H9 (cell line): ENCODE measurements at regions not wholly inside any gene's neighbourhood (a gene's known extent, or its start where the extent isn't known, plus 50 kb on each side); places are given as distances from the start of the nearest gene placed in this dataset.

Experiments used
- DNase-seq: peaks from one replicate; pipeline ENCODE4 v3.0.0-alpha.2; 2017
- H2AFZ ChIP-seq: one replicate; pipeline ENCODE4 v1.6.1; 2013; ENCODE audit warnings: mild to moderate bottlenecking, low read length, control low read depth, moderate library complexity
- H2AK5ac ChIP-seq: 2 replicates; pipeline ENCODE4 v1.6.1; 2013; ENCODE audit warnings: low read length, control low read depth, mixed read lengths; ENCODE audit not compliant: insufficient read length
- H2BK120ac ChIP-seq: one replicate; pipeline ENCODE4 v1.6.1; 2013; ENCODE audit warnings: low read depth, mild to moderate bottlenecking, low read length, control low read depth, inconsistent platforms; ENCODE audit not compliant: poor library complexity, severe bottlenecking
- H2BK12ac ChIP-seq: 2 replicates; pipeline ENCODE4 v1.6.1; 2013; ENCODE audit warnings: low read length, control low read depth, mixed read lengths, low read depth; ENCODE audit not compliant: insufficient read length
- H2BK15ac ChIP-seq: 2 replicates; pipeline ENCODE4 v1.6.1; 2013; ENCODE audit warnings: low read depth, low read length, control low read depth
- H2BK20ac ChIP-seq: one replicate; pipeline ENCODE4 v1.6.1; 2013; ENCODE audit warnings: low read depth, mild to moderate bottlenecking, low read length, control low read depth, inconsistent platforms; ENCODE audit not compliant: poor library complexity, severe bottlenecking
- H2BK5ac ChIP-seq: 2 replicates; pipeline ENCODE4 v1.6.1; 2013; ENCODE audit warnings: low read length, control low read depth, mixed read lengths; ENCODE audit not compliant: insufficient read length
- H3K14ac ChIP-seq: 2 replicates; pipeline ENCODE4 v1.6.1; 2013; ENCODE audit warnings: low read length, control low read depth; ENCODE audit not compliant: insufficient read depth
- H3K18ac ChIP-seq: 2 replicates; pipeline ENCODE4 v1.6.1; 2013; ENCODE audit warnings: low read depth, mild to moderate bottlenecking, mixed read lengths, low read length, control low read depth; ENCODE audit not compliant: insufficient read length
- H3K23ac ChIP-seq: 2 replicates; pipeline ENCODE4 v1.6.1; 2013; ENCODE audit warnings: low read length, control low read depth, mixed read lengths, low read depth; ENCODE audit not compliant: insufficient read length
- H3K23me2 ChIP-seq: 2 replicates; pipeline ENCODE4 v1.6.1; 2013; ENCODE audit warnings: low read depth, mild to moderate bottlenecking, mixed read lengths, low read length, control low read depth; ENCODE audit not compliant: insufficient read length, poor library complexity, severe bottlenecking
- H3K27ac ChIP-seq: 2 replicates; pipeline ENCODE4 v1.5.1; 2013; ENCODE audit warnings: low read length, control low read depth, mixed read lengths, low read depth; ENCODE audit not compliant: insufficient read length
- H3K27me3 ChIP-seq: 2 replicates; pipeline ENCODE4 v1.6.1; 2013; ENCODE audit warnings: low read length, control low read depth, inconsistent platforms; ENCODE audit not compliant: insufficient read depth
- H3K4ac ChIP-seq: 2 replicates; pipeline ENCODE4 v1.6.1; 2013; ENCODE audit warnings: low read depth, mild to moderate bottlenecking, control low read depth, inconsistent platforms, low read length, moderate library complexity
- H3K4me1 ChIP-seq: 2 replicates; pipeline ENCODE4 v1.6.1; 2013; ENCODE audit warnings: low read length, control low read depth, inconsistent platforms; ENCODE audit not compliant: insufficient read depth
- H3K4me2 ChIP-seq: 2 replicates; pipeline ENCODE4 v1.6.1; 2013; ENCODE audit warnings: low read length, control low read depth, mixed read lengths; ENCODE audit not compliant: insufficient read length, insufficient read depth
- H3K56ac ChIP-seq: 2 replicates; pipeline ENCODE4 v1.6.1; 2013; ENCODE audit warnings: low read depth, mild to moderate bottlenecking, mixed read lengths, low read length, control low read depth; ENCODE audit not compliant: insufficient read length
- H3K79me1 ChIP-seq: 2 replicates; pipeline ENCODE4 v1.6.1; 2013; ENCODE audit warnings: low read depth, mild to moderate bottlenecking, moderate library complexity, low read length, control low read depth, inconsistent platforms; ENCODE audit not compliant: insufficient read depth, poor library complexity, severe bottlenecking
- H3K79me2 ChIP-seq: 2 replicates; pipeline ENCODE4 v1.6.1; 2013; ENCODE audit warnings: low read length, control low read depth, inconsistent platforms; ENCODE audit not compliant: insufficient read depth
- H3K9ac ChIP-seq: 2 replicates; pipeline ENCODE4 v1.6.1; 2013; ENCODE audit warnings: low read length, control low read depth, mixed read lengths; ENCODE audit not compliant: insufficient read length; ENCODE audit errors: extremely low read depth
- H3K9me3 ChIP-seq: one replicate; pipeline ENCODE4 v1.6.1; 2013; ENCODE audit warnings: low read depth, low read length, inconsistent platforms; ENCODE audit not compliant: control insufficient read depth
- H3T11ph ChIP-seq: one replicate; pipeline ENCODE4 v1.6.1; 2013; ENCODE audit warnings: mild to moderate bottlenecking, low read length, control low read depth, inconsistent platforms
- H4K20me1 ChIP-seq: one replicate; pipeline ENCODE4 v1.6.1; 2013; ENCODE audit not compliant: control insufficient read depth, insufficient read length, insufficient read depth
- H4K5ac ChIP-seq: 2 replicates; pipeline ENCODE4 v1.6.1; 2013; ENCODE audit warnings: low read depth, mild to moderate bottlenecking, mixed read lengths, low read length, control low read depth; ENCODE audit not compliant: insufficient read length
- H4K8ac ChIP-seq: replicated peaks from 2 replicates; pipeline ENCODE4 v1.6.1; 2013; ENCODE audit warnings: low read length, control low read depth, mixed read lengths, low read depth; ENCODE audit not compliant: insufficient read length
- H4K91ac ChIP-seq: 2 replicates; pipeline ENCODE4 v1.6.1; 2013; ENCODE audit warnings: low read depth, mild to moderate bottlenecking, moderate library complexity, mixed read lengths, low read length, control low read depth; ENCODE audit not compliant: insufficient read length
- H3K27ac Mint-ChIP-seq, 3 experiments: 2 replicates in 2 of 3; 3 replicates in 1 of 3; pipeline ENCODE4 v1.8.0; 2020 to 2021; ENCODE audit warnings: mixed read lengths in 3 of 3, mild to moderate bottlenecking in 1 of 3, moderate library complexity in 1 of 3
- H3K27me3 Mint-ChIP-seq: 2 replicates; pipeline ENCODE4 v1.8.0; 2021; ENCODE audit warnings: low read depth, mild to moderate bottlenecking, moderate library complexity, mixed read lengths
- H3K36me3 Mint-ChIP-seq, 3 experiments: 2 replicates in 2 of 3; 3 replicates in 1 of 3; pipeline ENCODE4 v1.8.0; 2020 to 2021; ENCODE audit warnings: low read depth in 3 of 3, mixed read lengths in 3 of 3; ENCODE audit not compliant: insufficient read depth in 1 of 3
- H3K4me1 Mint-ChIP-seq, 2 experiments: 2 replicates each; pipeline ENCODE4 v1.8.0; 2020; ENCODE audit warnings: mixed read lengths in 2 of 2
- H3K4me3 Mint-ChIP-seq, 2 experiments: 2 replicates in 1 of 2; 3 replicates in 1 of 2; pipeline ENCODE4 v1.8.0; 2020 to 2021; ENCODE audit warnings: mild to moderate bottlenecking in 2 of 2, mixed read lengths in 2 of 2, moderate library complexity in 1 of 2
- H3K9me3 Mint-ChIP-seq, 2 experiments: 2 replicates in 1 of 2; 3 replicates in 1 of 2; pipeline ENCODE4 v1.8.0; 2020; ENCODE audit warnings: mild to moderate bottlenecking in 2 of 2, mixed read lengths in 2 of 2, moderate library complexity in 1 of 2
- WGBS: extraction: QIAGEN DNeasy Blood & Tissue Kit; methylation state at CpG from one replicate; pipeline ENCODE4 v1.1.7; 2013; ENCODE audit warnings: missing lambda C conversion rate, low lambda C conversion rate, mixed read lengths; ENCODE audit not compliant: insufficient read length; ENCODE audit errors: extremely low coverage; 5-methylcytosine and 5-hydroxymethylcytosine counted together
- TF ChIP-seq, protein P1 (sequence below): fragments of 200-600 bp; sonication (generic); conservative IDR thresholded peaks from 3 replicates; pipeline ENCODE4 v1.8.0; 2021; ENCODE audit warnings: antibody characterized with exemption, mild to moderate bottlenecking

DNA sequence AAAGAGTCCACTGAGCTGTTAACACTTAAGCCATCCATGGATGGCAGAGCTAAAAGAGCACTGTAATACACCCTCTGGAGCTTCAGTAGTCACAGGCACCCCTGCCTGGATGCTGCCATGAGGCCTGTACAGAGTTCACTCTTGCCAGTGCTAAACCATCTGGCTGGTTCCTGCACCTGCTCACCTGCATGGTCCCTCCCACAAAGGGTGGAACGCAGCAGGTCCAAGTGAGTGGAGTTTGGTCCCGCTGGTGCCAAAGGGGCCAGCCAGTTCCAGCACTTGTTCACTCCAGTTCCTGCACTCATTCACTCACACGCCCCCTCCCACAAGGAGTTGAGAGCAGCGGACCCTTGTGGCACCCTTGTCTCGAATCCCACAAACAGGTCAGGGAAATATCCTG, 503.5 kb downstream of the HACE1 start:
- H4K8ac ChIP-seq = no peak overlapping the region
- no CpG with 5 or more reads among the region's 5 CpGs for WGBS

More for the DNA sequence above, 503.5 kb downstream of the HACE1 start:
- H3K4ac ChIP-seq = no peak overlapping the region
- H3K27me3 ChIP-seq = no peaks in the 10 kb centered on the region
- Mint-ChIP-seq H3K4me3 (no peak overlapping the region), H3K36me3 (no peaks in the 10 kb centered on the region; a peak in 1 of 7 replicates), H3K9me3 (no peaks in the 10 kb centered on the region), H3K27ac (no peak overlapping the region; a peak in 1 of 7 replicates), H3K27me3 (no peaks in the 10 kb centered on the region), H3K4me1 (0 out of 4 replicates have a peak, but pooled peaks cover 3 to 4% of the 10 kb centered on the region in 2 experiments)
- no peak overlapping the region for H4K5ac ChIP-seq
- no peak overlapping the region for H2BK20ac ChIP-seq
- H3K79me2 ChIP-seq = no peaks in the 10 kb centered on the region
- H2BK5ac ChIP-seq = no peak overlapping the region
- no peak overlapping the region for H2BK120ac ChIP-seq
- H3K4me1 ChIP-seq = no peaks in the 10 kb centered on the region
- H3K27ac ChIP-seq = no peak overlapping the region
- no peaks in the 10 kb centered on the region for H3K79me1 ChIP-seq
- no peak overlapping the region for H2AFZ ChIP-seq
- H3K9ac ChIP-seq = no peak overlapping the region
- H2BK12ac ChIP-seq = no peak overlapping the region
- H3K23me2 ChIP-seq = no peaks in the 10 kb centered on the region
- no peak overlapping the region for H3K14ac ChIP-seq
- TF ChIP-seq, protein P1, sequence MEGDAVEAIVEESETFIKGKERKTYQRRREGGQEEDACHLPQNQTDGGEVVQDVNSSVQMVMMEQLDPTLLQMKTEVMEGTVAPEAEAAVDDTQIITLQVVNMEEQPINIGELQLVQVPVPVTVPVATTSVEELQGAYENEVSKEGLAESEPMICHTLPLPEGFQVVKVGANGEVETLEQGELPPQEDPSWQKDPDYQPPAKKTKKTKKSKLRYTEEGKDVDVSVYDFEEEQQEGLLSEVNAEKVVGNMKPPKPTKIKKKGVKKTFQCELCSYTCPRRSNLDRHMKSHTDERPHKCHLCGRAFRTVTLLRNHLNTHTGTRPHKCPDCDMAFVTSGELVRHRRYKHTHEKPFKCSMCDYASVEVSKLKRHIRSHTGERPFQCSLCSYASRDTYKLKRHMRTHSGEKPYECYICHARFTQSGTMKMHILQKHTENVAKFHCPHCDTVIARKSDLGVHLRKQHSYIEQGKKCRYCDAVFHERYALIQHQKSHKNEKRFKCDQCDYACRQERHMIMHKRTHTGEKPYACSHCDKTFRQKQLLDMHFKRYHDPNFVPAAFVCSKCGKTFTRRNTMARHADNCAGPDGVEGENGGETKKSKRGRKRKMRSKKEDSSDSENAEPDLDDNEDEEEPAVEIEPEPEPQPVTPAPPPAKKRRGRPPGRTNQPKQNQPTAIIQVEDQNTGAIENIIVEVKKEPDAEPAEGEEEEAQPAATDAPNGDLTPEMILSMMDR = no peak
- DNase-seq = no peak
- H2BK15ac ChIP-seq = no peak overlapping the region
- no peaks in the 10 kb centered on the region for H3K9me3 ChIP-seq
- H3K4me2 ChIP-seq = no peak overlapping the region
- no peak overlapping the region for H3K18ac ChIP-seq
- H2AK5ac ChIP-seq = no peak overlapping the region
- H4K20me1 ChIP-seq = no peaks in the 10 kb centered on the region
- no peak overlapping the region for H4K91ac ChIP-seq
- H3K56ac ChIP-seq = no peak overlapping the region
- H3K23ac ChIP-seq = no peak overlapping the region
- H3T11ph ChIP-seq = no peak overlapping the region
